K562 (cell line): ENCODE measurements at regions not wholly inside any gene's neighbourhood (a gene's known extent, or its start where the extent isn't known, plus 50 kb on each side); places are given as distances from the start of the nearest gene placed in this dataset.

Experiments used
- CHD4 ChIP-seq: fragments of 200-600 bp; sonication (generic); IDR thresholded peaks from 3 replicates; pipeline ENCODE4 v1.6.1; 2012; ENCODE audit warnings: low read depth, mild to moderate bottlenecking, mixed read lengths, low read length, inconsistent platforms; ENCODE audit not compliant: insufficient read depth, insufficient replicate concordance, poor library complexity, severe bottlenecking
- EP300 ChIP-seq: IDR thresholded peaks from 2 replicates; pipeline ENCODE4 v1.6.1; 2012; ENCODE audit warnings: low read length, improper control_type of control experiment
- GABPA ChIP-seq: fragments of 200-800 bp; sonication (Bioruptor generic); conservative IDR thresholded peaks from 2 replicates; pipeline ENCODE4 v1.6.1; 2016; ENCODE audit warnings: low read depth, missing genetic modification characterization, missing compliant biosample characterization
- NFIC ChIP-seq: fragments of 450-650 bp; IDR thresholded peaks from 2 replicates; pipeline ENCODE4 v1.6.1; 2017; ENCODE audit warnings: mild to moderate bottlenecking, inconsistent platforms
- OTX1 ChIP-seq: fragments of 450-650 bp; formaldehyde crosslinking; IDR thresholded peaks from 2 replicates; pipeline ENCODE4 v1.4.0; 2022; ENCODE audit warnings: mild to moderate bottlenecking
- PPARD ChIP-seq: fragments of 250-450 bp; sonication (Bioruptor Pico); IDR thresholded peaks from 2 replicates; pipeline ENCODE4 v1.8.0; 2022; ENCODE audit warnings: inconsistent platforms, mild to moderate bottlenecking, moderate library complexity
- PURB ChIP-seq: sonication (generic); formaldehyde crosslinking; IDR thresholded peaks from 2 replicates; pipeline ENCODE4 v1.9.0; 2021; ENCODE audit warnings: low read depth, mild to moderate bottlenecking, missing genetic modification reagents
- ZBTB17 ChIP-seq: fragments of 450-650 bp; formaldehyde crosslinking; IDR thresholded peaks from 2 replicates; pipeline ENCODE4 v1.4.0; 2020; ENCODE audit warnings: mild to moderate bottlenecking
- ZNF274 ChIP-seq: IDR thresholded peaks from 2 replicates; pipeline ENCODE4 v1.6.1; 2011; ENCODE audit warnings: low read depth, mild to moderate bottlenecking, low read length, moderate library complexity, borderline replicate concordance
- ZNF384 ChIP-seq: IDR thresholded peaks from 2 replicates; pipeline ENCODE4 v1.6.1; 2012; ENCODE audit warnings: low read depth, low read length, improper control_type of control experiment
- TF ChIP-seq, protein P1 (sequence below): fragments of 250-450 bp; sonication (Bioruptor Pico); IDR thresholded peaks from 2 replicates; pipeline ENCODE4 v1.8.0; 2021; ENCODE audit warnings: moderate library complexity, mild to moderate bottlenecking, inconsistent platforms
- TF ChIP-seq, protein P2 (sequence below): fragments of 200-800 bp; sonication (Bioruptor generic); IDR thresholded peaks from 2 replicates; pipeline ENCODE4 v1.6.1; 2016; ENCODE audit warnings: missing genetic modification characterization, missing compliant biosample characterization

DNA sequence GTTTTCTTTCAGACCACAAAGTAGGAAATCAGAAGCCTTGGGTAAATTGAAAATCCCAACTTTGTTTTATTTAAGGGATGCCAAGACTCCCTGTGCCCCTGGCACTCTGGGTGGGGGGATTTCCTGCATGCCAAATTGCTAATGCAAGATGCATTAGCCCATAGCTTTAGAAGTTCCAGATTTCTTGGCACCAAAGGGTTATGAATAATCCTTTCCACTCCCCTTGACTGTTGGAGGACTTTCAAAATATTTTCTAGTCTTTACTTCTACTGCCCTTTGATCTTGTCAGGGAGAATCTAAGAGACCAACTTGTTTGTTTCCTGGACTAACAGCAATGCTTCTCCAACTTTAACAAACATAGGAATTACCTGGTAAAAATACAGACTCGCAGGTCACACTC, 81.8 kb upstream of the TGIF1 start:
- TF ChIP-seq EP300 (no peak), GABPA (tag) (no peak), PPARD (no peak), NFIC (no peak), CHD4 (no peak), PURB (no peak), ZNF384 (no peak), ZBTB17 (no peak), OTX1 (CRISPR knock-in tag) (no peak), ZNF274 (no peak)
- TF ChIP-seq, protein P1, sequence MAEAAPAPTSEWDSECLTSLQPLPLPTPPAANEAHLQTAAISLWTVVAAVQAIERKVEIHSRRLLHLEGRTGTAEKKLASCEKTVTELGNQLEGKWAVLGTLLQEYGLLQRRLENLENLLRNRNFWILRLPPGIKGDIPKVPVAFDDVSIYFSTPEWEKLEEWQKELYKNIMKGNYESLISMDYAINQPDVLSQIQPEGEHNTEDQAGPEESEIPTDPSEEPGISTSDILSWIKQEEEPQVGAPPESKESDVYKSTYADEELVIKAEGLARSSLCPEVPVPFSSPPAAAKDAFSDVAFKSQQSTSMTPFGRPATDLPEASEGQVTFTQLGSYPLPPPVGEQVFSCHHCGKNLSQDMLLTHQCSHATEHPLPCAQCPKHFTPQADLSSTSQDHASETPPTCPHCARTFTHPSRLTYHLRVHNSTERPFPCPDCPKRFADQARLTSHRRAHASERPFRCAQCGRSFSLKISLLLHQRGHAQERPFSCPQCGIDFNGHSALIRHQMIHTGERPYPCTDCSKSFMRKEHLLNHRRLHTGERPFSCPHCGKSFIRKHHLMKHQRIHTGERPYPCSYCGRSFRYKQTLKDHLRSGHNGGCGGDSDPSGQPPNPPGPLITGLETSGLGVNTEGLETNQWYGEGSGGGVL (CRISPR knock-in tag), result no peak
- TF ChIP-seq, protein P2, sequence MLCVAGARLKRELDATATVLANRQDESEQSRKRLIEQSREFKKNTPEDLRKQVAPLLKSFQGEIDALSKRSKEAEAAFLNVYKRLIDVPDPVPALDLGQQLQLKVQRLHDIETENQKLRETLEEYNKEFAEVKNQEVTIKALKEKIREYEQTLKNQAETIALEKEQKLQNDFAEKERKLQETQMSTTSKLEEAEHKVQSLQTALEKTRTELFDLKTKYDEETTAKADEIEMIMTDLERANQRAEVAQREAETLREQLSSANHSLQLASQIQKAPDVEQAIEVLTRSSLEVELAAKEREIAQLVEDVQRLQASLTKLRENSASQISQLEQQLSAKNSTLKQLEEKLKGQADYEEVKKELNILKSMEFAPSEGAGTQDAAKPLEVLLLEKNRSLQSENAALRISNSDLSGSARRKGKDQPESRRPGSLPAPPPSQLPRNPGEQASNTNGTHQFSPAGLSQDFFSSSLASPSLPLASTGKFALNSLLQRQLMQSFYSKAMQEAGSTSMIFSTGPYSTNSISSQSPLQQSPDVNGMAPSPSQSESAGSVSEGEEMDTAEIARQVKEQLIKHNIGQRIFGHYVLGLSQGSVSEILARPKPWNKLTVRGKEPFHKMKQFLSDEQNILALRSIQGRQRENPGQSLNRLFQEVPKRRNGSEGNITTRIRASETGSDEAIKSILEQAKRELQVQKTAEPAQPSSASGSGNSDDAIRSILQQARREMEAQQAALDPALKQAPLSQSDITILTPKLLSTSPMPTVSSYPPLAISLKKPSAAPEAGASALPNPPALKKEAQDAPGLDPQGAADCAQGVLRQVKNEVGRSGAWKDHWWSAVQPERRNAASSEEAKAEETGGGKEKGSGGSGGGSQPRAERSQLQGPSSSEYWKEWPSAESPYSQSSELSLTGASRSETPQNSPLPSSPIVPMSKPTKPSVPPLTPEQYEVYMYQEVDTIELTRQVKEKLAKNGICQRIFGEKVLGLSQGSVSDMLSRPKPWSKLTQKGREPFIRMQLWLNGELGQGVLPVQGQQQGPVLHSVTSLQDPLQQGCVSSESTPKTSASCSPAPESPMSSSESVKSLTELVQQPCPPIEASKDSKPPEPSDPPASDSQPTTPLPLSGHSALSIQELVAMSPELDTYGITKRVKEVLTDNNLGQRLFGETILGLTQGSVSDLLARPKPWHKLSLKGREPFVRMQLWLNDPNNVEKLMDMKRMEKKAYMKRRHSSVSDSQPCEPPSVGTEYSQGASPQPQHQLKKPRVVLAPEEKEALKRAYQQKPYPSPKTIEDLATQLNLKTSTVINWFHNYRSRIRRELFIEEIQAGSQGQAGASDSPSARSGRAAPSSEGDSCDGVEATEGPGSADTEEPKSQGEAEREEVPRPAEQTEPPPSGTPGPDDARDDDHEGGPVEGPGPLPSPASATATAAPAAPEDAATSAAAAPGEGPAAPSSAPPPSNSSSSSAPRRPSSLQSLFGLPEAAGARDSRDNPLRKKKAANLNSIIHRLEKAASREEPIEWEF (CRISPR knock-in tag), result no peak
